H1 (cell line): ENCODE measurements at regions not wholly inside any gene's neighbourhood (a gene's known extent, or its start where the extent isn't known, plus 50 kb on each side); places are given as distances from the start of the nearest gene placed in this dataset.

Experiments
- CTCF ChIA-PET: fragments of 300-600 bp; sonication (Branson Sonifier 250); formaldehyde crosslinking; loops from one replicate; lab custom pipeline; 2021; ENCODE audit not compliant: partially characterized antibody; lab: Charles Lee
- POLR2A ChIA-PET: fragments of 300-600 bp; sonication (Branson Sonifier 250); formaldehyde crosslinking; loops from one replicate; lab custom pipeline; 2021; ENCODE audit warnings: inconsistent platforms; ENCODE audit not compliant: partially characterized antibody; lab: Charles Lee
- DNase-seq, 2 experiments: peaks; one replicate each; pipeline versions ENCODE4 v3.0.0 to v3.0.0-alpha.2; 2010 to 2022; ENCODE audit warnings: low spot score in 2 of 2, low read depth in 1 of 2, mixed read lengths in 1 of 2
- FAIRE-seq: peaks from 2 replicates; lab custom pipeline; 2011; peaks lifted over from hg19 to GRCh38; lab: Jason Lieb, UNC
- H2AFZ ChIP-seq: 2 replicates; pipeline ENCODE4 v1.8.1; 2012; ENCODE audit warnings: low read length, inconsistent platforms
- H2AK5ac ChIP-seq: 2 replicates; pipeline ENCODE4 v1.6.1; 2013; ENCODE audit warnings: low read depth, low read length
- H2BK120ac ChIP-seq: replicated peaks from 2 replicates; pipeline ENCODE3; 2013; ENCODE audit warnings: low read depth, low read length, inconsistent platforms
- H2BK12ac ChIP-seq: 2 replicates; pipeline ENCODE4 v1.6.1; 2013; ENCODE audit warnings: low read depth, low read length
- H2BK15ac ChIP-seq: 2 replicates; pipeline ENCODE4 v1.6.1; 2013; ENCODE audit warnings: low read length
- H2BK20ac ChIP-seq: 2 replicates; pipeline ENCODE4 v1.6.1; 2013; ENCODE audit warnings: low read length
- H2BK5ac ChIP-seq: 2 replicates; pipeline ENCODE4 v1.6.1; 2013; ENCODE audit warnings: low read depth, low read length
- H3K14ac ChIP-seq: 2 replicates; pipeline ENCODE4 v1.6.1; 2013; ENCODE audit warnings: inconsistent platforms; ENCODE audit not compliant: insufficient read length
- H3K18ac ChIP-seq: 2 replicates; pipeline ENCODE4 v1.6.1; 2013; ENCODE audit warnings: low read length; ENCODE audit errors: extremely low read depth
- H3K23ac ChIP-seq: 2 replicates; pipeline ENCODE4 v1.6.1; 2013; ENCODE audit warnings: inconsistent platforms; ENCODE audit not compliant: insufficient read length
- H3K23me2 ChIP-seq: 2 replicates; pipeline ENCODE4 v1.6.1; 2013; ENCODE audit warnings: low read depth, low read length
- H3K27ac ChIP-seq: 2 replicates; pipeline ENCODE4 v1.6.1; 2011; ENCODE audit warnings: low read depth, low read length, inconsistent platforms
- H3K27me3 ChIP-seq, 4 experiments: replicated peaks in 1 of 4; 1 replicate in 1 of 4; 2 replicates in 3 of 4; pipeline versions ENCODE4 v1.6.1 to v1.8.1; 2011 to 2013; ENCODE audit warnings: low read length in 3 of 4, mild to moderate bottlenecking in 3 of 4, inconsistent platforms in 2 of 4, mixed read lengths in 2 of 4, moderate library complexity in 1 of 4; ENCODE audit not compliant: control insufficient read depth in 3 of 4, insufficient read depth in 3 of 4; ENCODE audit errors: extremely low read depth in 1 of 4
- H3K36me3 ChIP-seq, 4 experiments: 2 replicates each; pipeline versions ENCODE4 v1.6.1 to v1.8.1; 2011 to 2013; ENCODE audit warnings: mild to moderate bottlenecking in 4 of 4, low read length in 3 of 4, moderate library complexity in 2 of 4, control low read depth in 1 of 4, inconsistent platforms in 1 of 4; ENCODE audit not compliant: insufficient read depth in 4 of 4, control insufficient read depth in 2 of 4
- H3K4ac ChIP-seq: replicated peaks from 2 replicates; pipeline ENCODE3; 2013; ENCODE audit warnings: low read length, low read depth, mixed read lengths, inconsistent platforms; ENCODE audit not compliant: insufficient read length
- H3K4me1 ChIP-seq, 4 experiments: replicated peaks in 1 of 4; 1 replicate in 1 of 4; 2 replicates in 3 of 4; pipeline versions ENCODE4 v1.6.1 to v1.8.1; 2011 to 2013; ENCODE audit warnings: low read length in 3 of 4, inconsistent platforms in 2 of 4, mixed read lengths in 1 of 4; ENCODE audit not compliant: insufficient read depth in 4 of 4, control insufficient read depth in 3 of 4
- H3K4me2 ChIP-seq, 2 experiments: 2 replicates each; pipeline versions ENCODE4 v1.6.1 to v1.8.1; 2011 to 2013; ENCODE audit warnings: low read depth in 2 of 2, low read length in 2 of 2, control low read depth in 1 of 2, inconsistent platforms in 1 of 2, mild to moderate bottlenecking in 1 of 2; ENCODE audit not compliant: insufficient read depth in 1 of 2
- H3K4me3 ChIP-seq, 4 experiments: fragments of 200-600, 300-600 bp in 1 of 4; sonication (generic), shearing (Covaris generic), sonication (Bioruptor Twin) in 1 of 4; 2 replicates each; pipeline versions ENCODE4 v1.5.1 to v1.8.1; 2011 to 2016; ENCODE audit warnings: low read length in 4 of 4, low read depth in 3 of 4, control low read depth in 2 of 4, inconsistent platforms in 2 of 4, mild to moderate bottlenecking in 2 of 4, mixed read lengths in 1 of 4, moderate library complexity in 1 of 4; ENCODE audit not compliant: insufficient read depth in 2 of 4; ENCODE audit errors: extremely low read depth in 1 of 4
- H3K56ac ChIP-seq: replicated peaks from 2 replicates; pipeline ENCODE3; 2013; ENCODE audit warnings: low read depth, mild to moderate bottlenecking, mixed read lengths, low read length, inconsistent platforms; ENCODE audit not compliant: insufficient read length
- H3K79me1 ChIP-seq: 2 replicates; pipeline ENCODE4 v1.6.1; 2013; ENCODE audit warnings: low read depth, low read length, control low read depth
- H3K79me2 ChIP-seq, 2 experiments: 2 replicates each; pipeline versions ENCODE4 v1.6.1 to v1.8.1; 2012 to 2013; ENCODE audit warnings: low read length in 2 of 2, mild to moderate bottlenecking in 2 of 2, inconsistent platforms in 1 of 2; ENCODE audit not compliant: insufficient read depth in 2 of 2, control insufficient read depth in 1 of 2
- H3K9ac ChIP-seq, 4 experiments: replicated peaks in 1 of 4; 1 replicate in 1 of 4; 2 replicates in 3 of 4; pipeline versions ENCODE4 v1.6.1 to v1.8.1; 2011 to 2013; ENCODE audit warnings: low read depth in 3 of 4, low read length in 3 of 4, control low read depth in 2 of 4, mild to moderate bottlenecking in 2 of 4, moderate library complexity in 2 of 4, inconsistent platforms in 1 of 4; ENCODE audit errors: extremely low read depth in 1 of 4
- H3K9me3 ChIP-seq, 2 experiments: 2 replicates each; pipeline versions ENCODE4 v1.6.1 to v1.8.1; 2012 to 2013; ENCODE audit warnings: mild to moderate bottlenecking in 2 of 2, moderate library complexity in 2 of 2, control low read depth in 1 of 2, inconsistent platforms in 1 of 2, low read depth in 1 of 2, low read length in 1 of 2, mixed read lengths in 1 of 2; ENCODE audit not compliant: insufficient read depth in 2 of 2
- H4K20me1 ChIP-seq, 2 experiments: replicated peaks in 1 of 2; 2 replicates each; pipeline versions ENCODE3 to v1.8.1; 2011 to 2013; ENCODE audit warnings: inconsistent platforms in 2 of 2, low read length in 2 of 2, mild to moderate bottlenecking in 1 of 2; ENCODE audit not compliant: insufficient read depth in 2 of 2, control insufficient read depth in 1 of 2
- H4K5ac ChIP-seq: 2 replicates; pipeline ENCODE4 v1.6.1; 2013; ENCODE audit warnings: low read length, low read depth, mixed read lengths, inconsistent platforms; ENCODE audit not compliant: insufficient read length
- H4K8ac ChIP-seq: 2 replicates; pipeline ENCODE4 v1.8.0; 2013; ENCODE audit warnings: mild to moderate bottlenecking, moderate library complexity, low read length, inconsistent platforms; ENCODE audit not compliant: insufficient read depth; ENCODE audit errors: extremely low read depth
- H4K91ac ChIP-seq: replicated peaks from 2 replicates; pipeline ENCODE3; 2013; ENCODE audit warnings: low read length, mixed read lengths, inconsistent platforms; ENCODE audit not compliant: insufficient read length
- BACH1 ChIP-seq: IDR thresholded peaks from 2 replicates; pipeline ENCODE4 v1.6.1; 2012; ENCODE audit warnings: low read length, improper control_type of control experiment
- BCL11A ChIP-seq, 2 experiments: IDR thresholded peaks; one replicate each; pipeline ENCODE4 v1.6.1; 2011; ENCODE audit warnings: low read depth in 2 of 2, low read length in 2 of 2, mild to moderate bottlenecking in 2 of 2
- CBX5 ChIP-seq: fragments of 300-800, 300-1000 bp; sonication (generic); IDR thresholded peaks from 2 replicates; pipeline ENCODE4 v1.7.1; 2016; ENCODE audit warnings: antibody characterized with exemption, low read length, low read depth
- HDAC6 ChIP-seq: IDR thresholded peaks from one replicate; pipeline ENCODE4 v1.7.1; 2012; ENCODE audit warnings: low read depth, mild to moderate bottlenecking, inconsistent platforms, low read length, moderate library complexity
- JUN ChIP-seq: IDR thresholded peaks from 2 replicates; pipeline ENCODE4 v1.6.1; 2011; ENCODE audit warnings: low read depth, mild to moderate bottlenecking, improper control_type of control experiment, low read length
- KDM5A ChIP-seq: fragments of 200-600 bp; IDR thresholded peaks from 2 replicates; pipeline ENCODE4 v1.7.1; 2012; ENCODE audit warnings: mild to moderate bottlenecking, low read length, inconsistent platforms, mixed read lengths
- MAFK ChIP-seq: IDR thresholded peaks from 2 replicates; pipeline ENCODE4 v1.6.1; 2012; ENCODE audit warnings: low read depth, mild to moderate bottlenecking, improper control_type of control experiment, low read length
- PHF8 ChIP-seq: fragments of 200-600 bp; sonication (generic); conservative IDR thresholded peaks from 2 replicates; pipeline ENCODE4 v1.7.1; 2012; ENCODE audit warnings: low read depth, mild to moderate bottlenecking, inconsistent platforms, low read length, moderate library complexity
- POU5F1 ChIP-seq: IDR thresholded peaks from 2 replicates; pipeline ENCODE4 v1.6.1; 2011; ENCODE audit warnings: low read depth, mild to moderate bottlenecking, low read length, moderate library complexity
- SRF ChIP-seq: IDR thresholded peaks from 2 replicates; pipeline ENCODE4 v1.6.1; 2011; ENCODE audit warnings: mild to moderate bottlenecking, low read depth, low read length, moderate library complexity
- WGBS, 2 experiments: shearing (Covaris generic) in 1 of 2; methylation state at CpG; one replicate each; pipeline versions ENCODE4 v1.1.6 to v1.1.7; 2013 to 2015; ENCODE audit warnings: low lambda C conversion rate in 2 of 2, mixed read lengths in 2 of 2, inconsistent platforms in 1 of 2, low coverage in 1 of 2, missing lambda C conversion rate in 1 of 2; ENCODE audit not compliant: insufficient replicate concordance in 2 of 2, insufficient coverage in 1 of 2, insufficient read length in 1 of 2; ENCODE audit errors: extremely low coverage in 1 of 2, missing lambda C conversion rate in 1 of 2; 5-methylcytosine and 5-hydroxymethylcytosine counted together
- TF ChIP-seq, protein P1 (sequence below), 3 experiments: IDR thresholded peaks; 1 replicate in 2 of 3; 2 replicates in 1 of 3; pipeline versions ENCODE4 v1.5.1 to v1.6.1; 2011; ENCODE audit warnings: low read length in 3 of 3, mild to moderate bottlenecking in 3 of 3, inconsistent platforms in 2 of 3, low read depth in 1 of 3, moderate library complexity in 1 of 3; ENCODE audit not compliant: insufficient read depth in 1 of 3; ENCODE audit errors: control extremely low read depth in 1 of 3
- TF ChIP-seq, protein P2 (sequence below): IDR thresholded peaks from 2 replicates; pipeline ENCODE4 v1.6.1; 2011; ENCODE audit warnings: low read length, improper control_type of control experiment

DNA sequence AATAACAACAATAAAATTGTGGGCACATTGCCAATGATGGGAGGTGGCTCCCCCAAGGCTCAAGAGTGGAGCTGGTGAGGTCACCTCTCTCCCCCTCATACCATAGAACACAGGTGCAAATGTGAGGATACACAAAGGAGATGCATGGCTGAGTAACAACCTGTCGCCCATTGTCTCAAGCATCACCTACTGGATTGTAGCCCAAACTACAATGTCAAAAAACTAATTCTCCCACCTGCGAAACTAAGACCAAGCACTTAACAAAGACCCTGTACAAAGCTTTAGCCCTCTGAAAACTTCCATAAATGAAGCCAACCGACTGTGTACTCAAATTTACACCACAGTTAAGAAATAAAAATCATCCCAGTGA, 50.4 kb upstream of the IGSF11 start:
- Histone ChIP-seq H2BK5ac (no peak overlapping the region), H3K36me3 (no peaks in the 10 kb centered on the region), H3K79me2 (no peaks in the 10 kb centered on the region), H4K5ac (no peak overlapping the region), H3K23me2 (0 out of 2 replicates have a peak, but pooled peaks cover 2% of the 10 kb centered on the region), H3K9me3 (no peaks in the 10 kb centered on the region), H3K23ac (no peak overlapping the region), H3K27me3 (no peaks in the 10 kb centered on the region), H2BK120ac (no peak overlapping the region), H3K4me2 (no peak overlapping the region), H2BK15ac (no peak overlapping the region), H3K4ac (no peak overlapping the region), H3K18ac (no peak overlapping the region), H3K14ac (no peak overlapping the region), H3K9ac (no peak overlapping the region), H2AK5ac (no peak overlapping the region), H3K79me1 (no peaks in the 10 kb centered on the region), H4K8ac (no peak overlapping the region), H2BK20ac (no peak overlapping the region), H2BK12ac (no peak overlapping the region), H3K4me1 (no peaks in the 10 kb centered on the region), H3K4me3 (no peak overlapping the region), H4K91ac (no peak overlapping the region), H3K27ac (no peak overlapping the region), H3K56ac (no peak overlapping the region), H2AFZ (no peak overlapping the region), H4K20me1 (no peaks in the 10 kb centered on the region)
- peak; percentile 62 for FAIRE-seq
- WGBS, 2 experiments: 89% methylated on average over 3 of the region's 3 CpGs; no CpG with 5 or more reads in 1 of the 2 experiments
- no peak for DNase-seq
- ChIA-PET POLR2A (no interaction called here), CTCF (interaction anchor here (1.0 to 18.0 kb wide), 8 partner anchors 10 to 205 kb away, joined by 3 to 619 read pairs (median 3); no protein-coding TSS in a partner anchor)
- TF ChIP-seq JUN (no peak), KDM5A (no peak), SRF (no peak), MAFK (no peak), PHF8 (no peak), CBX5 (no peak), HDAC6 (no peak), BCL11A (IDR thresholded peaks at IDR 0.05; ENCODE audit: low read depth in 2 of 2, low read length in 2 of 2) (no peak), POU5F1 (no peak), BACH1 (no peak)
- TF ChIP-seq, protein P1, sequence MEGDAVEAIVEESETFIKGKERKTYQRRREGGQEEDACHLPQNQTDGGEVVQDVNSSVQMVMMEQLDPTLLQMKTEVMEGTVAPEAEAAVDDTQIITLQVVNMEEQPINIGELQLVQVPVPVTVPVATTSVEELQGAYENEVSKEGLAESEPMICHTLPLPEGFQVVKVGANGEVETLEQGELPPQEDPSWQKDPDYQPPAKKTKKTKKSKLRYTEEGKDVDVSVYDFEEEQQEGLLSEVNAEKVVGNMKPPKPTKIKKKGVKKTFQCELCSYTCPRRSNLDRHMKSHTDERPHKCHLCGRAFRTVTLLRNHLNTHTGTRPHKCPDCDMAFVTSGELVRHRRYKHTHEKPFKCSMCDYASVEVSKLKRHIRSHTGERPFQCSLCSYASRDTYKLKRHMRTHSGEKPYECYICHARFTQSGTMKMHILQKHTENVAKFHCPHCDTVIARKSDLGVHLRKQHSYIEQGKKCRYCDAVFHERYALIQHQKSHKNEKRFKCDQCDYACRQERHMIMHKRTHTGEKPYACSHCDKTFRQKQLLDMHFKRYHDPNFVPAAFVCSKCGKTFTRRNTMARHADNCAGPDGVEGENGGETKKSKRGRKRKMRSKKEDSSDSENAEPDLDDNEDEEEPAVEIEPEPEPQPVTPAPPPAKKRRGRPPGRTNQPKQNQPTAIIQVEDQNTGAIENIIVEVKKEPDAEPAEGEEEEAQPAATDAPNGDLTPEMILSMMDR (IDR thresholded peaks at IDR 0.05; ENCODE audit: control extremely low read depth in 1 of 3, insufficient read depth in 1 of 3, low read depth in 1 of 3, low read length in 3 of 3): peak in 2 of 3 experiments; percentile 30 to 40; a peak in 1 of 4 replicates
- TF ChIP-seq, protein P2, sequence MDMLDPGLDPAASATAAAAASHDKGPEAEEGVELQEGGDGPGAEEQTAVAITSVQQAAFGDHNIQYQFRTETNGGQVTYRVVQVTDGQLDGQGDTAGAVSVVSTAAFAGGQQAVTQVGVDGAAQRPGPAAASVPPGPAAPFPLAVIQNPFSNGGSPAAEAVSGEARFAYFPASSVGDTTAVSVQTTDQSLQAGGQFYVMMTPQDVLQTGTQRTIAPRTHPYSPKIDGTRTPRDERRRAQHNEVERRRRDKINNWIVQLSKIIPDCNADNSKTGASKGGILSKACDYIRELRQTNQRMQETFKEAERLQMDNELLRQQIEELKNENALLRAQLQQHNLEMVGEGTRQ: no peak
